GM10248 (cell line): ENCODE measurements at regions not wholly inside any gene's neighbourhood (a gene's known extent, or its start where the extent isn't known, plus 50 kb on each side); places are given as distances from the start of the nearest gene placed in this dataset.
"Not testable (repeated sequence)": the region's sequence is repeated elsewhere in the genome, so short reads cannot be mapped to it uniquely, and the experiment has no call there.

Experiments used
- CTCF ChIA-PET: fragments of 300-600 bp; sonication (Branson Sonifier 250); formaldehyde crosslinking; extraction: SDS; loops from one replicate; lab custom pipeline; 2021; ENCODE audit warnings: antibody characterized with exemption; lab: Yijun Ruan, JAX
- POLR2A ChIA-PET: fragments of 350-650 bp; sonication (Branson Sonifier 250); formaldehyde crosslinking; extraction: SDS; loops from one replicate; lab custom pipeline; 2020; ENCODE audit warnings: antibody characterized with exemption; lab: Yijun Ruan, JAX
- DNase-seq: peaks from one replicate; pipeline ENCODE4 v3.0.0; 2012; ENCODE audit errors: extremely low spot score
- TF ChIP-seq, protein P1 (sequence below): IDR thresholded peaks from 2 replicates; pipeline ENCODE4 v1.5.1; 2012; ENCODE audit warnings: mild to moderate bottlenecking, low read depth; ENCODE audit errors: extremely low read depth, missing control alignments, control extremely low read depth

DNA sequence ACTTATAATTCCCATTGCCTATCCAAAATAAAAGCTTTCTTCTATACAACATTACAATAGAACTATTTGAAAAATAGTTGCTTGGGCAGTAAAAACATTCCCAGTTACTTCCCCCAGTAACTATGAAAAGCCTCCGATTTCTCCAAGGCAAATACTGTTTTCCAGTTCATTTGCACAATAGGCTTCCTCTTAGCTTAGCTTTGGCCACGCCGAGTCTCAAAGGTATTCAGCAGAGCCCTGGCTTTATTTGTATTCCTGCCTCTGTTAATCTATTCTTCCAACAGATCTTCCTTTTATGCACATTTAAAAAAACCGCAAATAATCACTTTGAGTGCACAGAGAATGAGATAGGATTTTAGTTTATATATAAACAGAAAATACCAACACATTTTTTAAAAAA is 836.8 kb upstream of the VRK2 start:
- ChIA-PET CTCF (no interaction called here), POLR2A (no interaction called here)
- TF ChIP-seq, protein P1, sequence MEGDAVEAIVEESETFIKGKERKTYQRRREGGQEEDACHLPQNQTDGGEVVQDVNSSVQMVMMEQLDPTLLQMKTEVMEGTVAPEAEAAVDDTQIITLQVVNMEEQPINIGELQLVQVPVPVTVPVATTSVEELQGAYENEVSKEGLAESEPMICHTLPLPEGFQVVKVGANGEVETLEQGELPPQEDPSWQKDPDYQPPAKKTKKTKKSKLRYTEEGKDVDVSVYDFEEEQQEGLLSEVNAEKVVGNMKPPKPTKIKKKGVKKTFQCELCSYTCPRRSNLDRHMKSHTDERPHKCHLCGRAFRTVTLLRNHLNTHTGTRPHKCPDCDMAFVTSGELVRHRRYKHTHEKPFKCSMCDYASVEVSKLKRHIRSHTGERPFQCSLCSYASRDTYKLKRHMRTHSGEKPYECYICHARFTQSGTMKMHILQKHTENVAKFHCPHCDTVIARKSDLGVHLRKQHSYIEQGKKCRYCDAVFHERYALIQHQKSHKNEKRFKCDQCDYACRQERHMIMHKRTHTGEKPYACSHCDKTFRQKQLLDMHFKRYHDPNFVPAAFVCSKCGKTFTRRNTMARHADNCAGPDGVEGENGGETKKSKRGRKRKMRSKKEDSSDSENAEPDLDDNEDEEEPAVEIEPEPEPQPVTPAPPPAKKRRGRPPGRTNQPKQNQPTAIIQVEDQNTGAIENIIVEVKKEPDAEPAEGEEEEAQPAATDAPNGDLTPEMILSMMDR: no peak
- DNase-seq: no peak

DNA sequence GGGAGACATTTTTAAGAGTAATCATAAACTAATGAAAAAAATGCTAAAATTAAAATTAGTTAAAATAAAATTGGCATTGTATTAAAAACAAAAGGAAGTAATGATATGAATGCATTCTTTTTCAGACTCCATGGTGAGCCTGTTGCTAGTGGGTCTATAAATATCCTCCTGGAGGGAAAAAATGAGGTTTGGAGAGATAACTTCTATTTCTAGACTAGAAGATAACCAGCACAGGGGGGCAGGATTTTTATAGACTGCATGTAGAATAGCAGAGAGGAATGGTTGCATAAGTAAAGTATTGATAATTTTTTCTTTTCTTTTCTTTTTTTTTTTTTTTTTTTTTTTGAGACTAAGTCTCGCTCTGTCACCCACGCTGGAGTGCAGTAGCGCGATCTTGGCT is 835.8 kb upstream of the VRK2 start:
- CTCF ChIA-PET: no interaction called here
- no peak for DNase-seq
- POLR2A ChIA-PET: no interaction called here
- TF ChIP-seq, protein P1: no peak

DNA sequence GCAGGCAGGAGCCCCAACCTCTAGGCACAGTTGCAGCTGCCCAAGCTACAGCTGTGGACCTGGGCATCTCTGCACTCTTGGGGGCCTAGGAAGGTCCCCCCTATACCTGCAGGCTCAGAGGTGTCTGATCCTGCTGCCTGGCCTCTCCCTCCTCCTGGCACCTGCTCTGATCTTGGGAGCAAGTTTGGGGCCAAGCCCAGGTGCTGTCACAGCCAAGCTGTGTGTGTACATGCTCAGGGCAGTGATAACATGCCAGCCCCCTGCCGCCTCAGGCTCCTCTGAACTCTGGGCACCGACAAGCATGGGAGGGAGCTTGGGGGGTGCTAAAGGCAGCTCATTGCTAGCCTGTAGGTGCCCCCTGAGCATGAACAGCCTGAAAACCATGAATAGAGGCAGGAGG is 829.6 kb upstream of the VRK2 start:
- ChIA-PET POLR2A (no interaction called here), CTCF (interaction anchor here (1.8 kb wide), 1 partner anchor 9 kb away, joined by 7 read pairs; no protein-coding TSS in a partner anchor)
- TF ChIP-seq, protein P1: no peak
- no peak for DNase-seq

DNA sequence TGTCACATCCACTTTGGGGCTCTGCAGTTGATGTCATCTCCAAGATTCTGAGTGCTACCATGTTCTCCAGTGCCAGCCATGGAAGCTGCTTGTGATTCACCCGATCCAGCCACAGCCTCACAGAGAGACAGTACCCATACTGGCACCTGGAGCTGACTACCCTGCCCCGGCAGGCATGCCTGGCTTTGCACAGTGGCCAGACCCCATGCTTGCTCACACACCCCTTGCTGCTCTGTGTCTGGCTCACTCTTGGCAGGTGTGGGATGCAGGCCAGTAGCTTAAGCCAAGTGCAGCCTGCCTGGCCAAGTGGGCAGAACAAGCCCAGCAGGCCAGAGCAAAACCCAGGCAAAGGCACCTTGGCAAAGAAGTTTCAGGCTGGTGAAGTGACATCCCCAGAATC is 828.4 kb upstream of the VRK2 start:
- CTCF ChIA-PET: interaction anchor here (1.8 kb wide), 1 partner anchor 8 kb away, joined by 7 read pairs; no protein-coding TSS in a partner anchor
- TF ChIP-seq, protein P1: no peak
- POLR2A ChIA-PET: no interaction called here
- no peak for DNase-seq

DNA sequence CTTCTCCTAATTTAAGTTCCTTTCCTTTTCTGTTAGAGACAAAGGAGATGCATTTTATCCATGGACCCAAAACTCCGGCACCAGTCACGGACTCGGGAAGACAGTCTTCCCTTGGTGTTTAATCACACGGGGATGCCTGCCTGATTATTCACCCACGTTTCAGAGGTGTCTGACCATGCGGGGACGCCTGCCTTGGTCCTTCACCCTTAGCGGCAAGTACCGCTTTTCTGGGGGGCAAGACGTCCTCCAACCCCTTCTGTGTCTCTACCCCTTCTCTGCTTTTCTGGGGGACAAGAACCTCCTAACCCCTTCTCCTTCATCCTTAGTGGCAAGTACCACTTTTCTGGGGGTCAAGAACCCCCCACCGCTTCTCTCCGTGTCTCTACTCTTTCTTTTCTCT is 816.9 kb upstream of the VRK2 start:
- POLR2A ChIA-PET, CTCF ChIA-PET, DNase-seq: not testable (repeated sequence)

DNA sequence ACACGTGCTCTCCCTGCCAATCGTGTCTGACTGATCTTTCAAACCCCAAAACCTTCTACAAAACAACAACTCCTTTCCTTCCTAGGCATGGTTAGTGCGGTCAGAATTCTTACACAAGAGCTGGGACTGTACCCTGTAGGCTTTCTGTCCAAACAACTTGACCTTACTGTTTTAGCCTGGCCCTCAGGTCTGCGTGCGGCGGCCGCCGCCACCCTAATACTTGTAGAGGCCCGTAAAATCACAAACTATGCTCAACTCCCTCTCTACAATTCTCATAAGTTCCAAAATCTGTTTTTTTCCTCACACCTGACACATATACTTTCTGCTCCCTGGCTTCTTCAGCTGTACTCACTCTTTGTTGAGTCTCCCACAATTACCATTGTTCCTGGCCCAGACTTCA is 814.3 kb upstream of the VRK2 start:
- POLR2A ChIA-PET, CTCF ChIA-PET, DNase-seq: not testable (repeated sequence)

DNA sequence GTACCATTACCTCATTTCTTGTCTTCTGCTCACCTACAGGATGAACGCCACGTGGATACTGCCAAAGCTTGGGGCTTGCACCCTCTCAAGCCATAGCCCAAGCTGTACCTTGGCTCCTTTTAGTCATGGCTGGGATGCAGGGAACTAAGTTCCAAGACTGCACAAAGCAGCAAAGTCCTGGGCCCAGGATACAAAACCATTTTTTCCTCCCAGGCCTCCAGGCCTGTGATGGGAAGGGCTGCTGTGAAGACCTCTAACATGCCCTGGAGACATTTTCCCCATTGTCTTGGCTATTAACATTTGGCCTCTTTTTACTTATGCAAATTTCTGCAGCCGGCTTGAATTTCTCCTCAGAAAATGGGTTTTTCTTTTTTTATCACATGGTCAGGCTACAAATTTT is 795.1 kb upstream of the VRK2 start:
- DNase-seq, POLR2A ChIA-PET: not testable (repeated sequence)

DNA sequence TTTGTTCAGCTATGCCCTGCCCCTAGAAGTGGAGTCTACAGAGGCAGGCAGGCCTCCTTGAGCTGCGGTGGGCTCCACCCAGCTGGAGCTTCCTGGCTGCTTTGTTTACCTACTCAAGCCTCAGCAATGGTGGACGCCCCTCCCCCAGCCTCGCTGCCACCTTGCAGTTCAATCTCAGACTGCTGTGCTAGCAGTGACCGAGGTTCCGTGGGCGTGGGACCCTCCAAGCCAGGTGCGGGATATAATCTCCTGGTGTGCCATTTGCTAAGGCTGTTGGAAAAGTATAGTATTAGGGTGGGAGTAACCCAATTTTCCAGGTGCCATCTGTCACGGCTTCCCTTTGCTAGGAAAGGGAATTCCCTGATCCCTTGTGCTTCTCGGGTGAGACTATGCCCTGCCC is 770.2 kb upstream of the VRK2 start:
- POLR2A ChIA-PET, DNase-seq, CTCF ChIA-PET: not testable (repeated sequence)

More for the DNA sequence above, 795.1 kb upstream of the VRK2 start:
- CTCF ChIA-PET: not testable (repeated sequence)

DNA sequence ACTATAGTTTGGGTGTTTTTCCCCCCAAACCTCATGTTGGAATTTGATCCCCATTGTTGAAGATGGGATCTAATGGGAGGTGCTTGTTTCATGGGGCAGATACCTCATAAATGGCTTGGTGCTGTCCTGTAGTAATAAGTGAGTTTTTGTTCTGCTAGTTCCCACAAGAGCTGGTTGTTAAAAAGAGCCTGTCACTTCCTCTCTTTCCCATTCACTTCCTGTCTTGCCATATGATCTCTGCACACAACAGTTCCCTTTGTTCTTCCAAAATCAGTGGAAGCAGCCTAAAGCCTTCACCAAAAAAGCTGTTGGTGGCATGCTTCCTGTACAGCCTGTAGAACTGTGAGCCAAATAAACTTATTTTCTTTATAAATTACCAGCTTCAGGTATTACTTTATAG is 768.2 kb upstream of the VRK2 start:
- CTCF ChIA-PET: no interaction called here
- TF ChIP-seq, protein P1: no peak
- DNase-seq: no peak
- POLR2A ChIA-PET: no interaction called here
